Mesendoderm (in vitro differentiated cells): ENCODE measurements at regions not wholly inside any gene's neighbourhood (a gene's known extent, or its start where the extent isn't known, plus 50 kb on each side); places are given as distances from the start of the nearest gene placed in this dataset.

Experiments used
- DNase-seq: peaks from one replicate; pipeline ENCODE4 v3.0.0; 2013
- H2AK5ac ChIP-seq: 2 replicates; pipeline ENCODE4 v1.6.1; 2013; ENCODE audit warnings: low read length, inconsistent platforms
- H2BK120ac ChIP-seq: 2 replicates; pipeline ENCODE4 v1.6.1; 2013; ENCODE audit warnings: low read depth, mild to moderate bottlenecking, low read length, moderate library complexity, mixed read lengths
- H2BK15ac ChIP-seq: replicated peaks from 2 replicates; pipeline ENCODE4 v1.6.1; 2013; ENCODE audit warnings: low read depth, mild to moderate bottlenecking, moderate library complexity
- H2BK5ac ChIP-seq: 2 replicates; pipeline ENCODE4 v1.6.1; 2013; ENCODE audit warnings: low read length, inconsistent platforms
- H3K18ac ChIP-seq: 2 replicates; pipeline ENCODE4 v1.6.1; 2013; ENCODE audit warnings: mild to moderate bottlenecking, low read length, mixed read lengths
- H3K23ac ChIP-seq: one replicate; pipeline ENCODE4 v1.6.1; 2013; ENCODE audit warnings: low read length
- H3K27ac ChIP-seq: 2 replicates; pipeline ENCODE4 v1.5.1; 2013; ENCODE audit warnings: low read depth, mild to moderate bottlenecking, inconsistent platforms, low read length, moderate library complexity
- H3K27me3 ChIP-seq: 2 replicates; pipeline ENCODE4 v1.6.1; 2013; ENCODE audit warnings: low read length, control low read depth, mild to moderate bottlenecking, inconsistent platforms; ENCODE audit not compliant: insufficient read depth, poor library complexity
- H3K36me3 ChIP-seq: 2 replicates; pipeline ENCODE4 v1.6.1; 2013; ENCODE audit warnings: low read length, inconsistent platforms; ENCODE audit not compliant: control insufficient read depth, insufficient read depth
- H3K4ac ChIP-seq: one replicate; pipeline ENCODE4 v1.6.1; 2013; ENCODE audit warnings: low read depth, mild to moderate bottlenecking, low read length, moderate library complexity
- H3K4me1 ChIP-seq: 2 replicates; pipeline ENCODE4 v1.6.1; 2013; ENCODE audit warnings: low read depth, low read length, inconsistent platforms; ENCODE audit not compliant: control insufficient read depth
- H3K4me2 ChIP-seq: 2 replicates; pipeline ENCODE4 v1.6.1; 2013; ENCODE audit warnings: low read length
- H3K4me3 ChIP-seq: 2 replicates; pipeline ENCODE4 v1.5.1; 2013; ENCODE audit warnings: mild to moderate bottlenecking, low read length
- H3K56ac ChIP-seq: one replicate; pipeline ENCODE4 v1.6.1; 2013; ENCODE audit warnings: low read length
- H3K79me1 ChIP-seq: 2 replicates; pipeline ENCODE4 v1.6.1; 2013; ENCODE audit warnings: low read length, inconsistent platforms
- H3K79me2 ChIP-seq: 2 replicates; pipeline ENCODE4 v1.6.1; 2013; ENCODE audit warnings: mild to moderate bottlenecking, low read length; ENCODE audit not compliant: control insufficient read depth, insufficient read depth
- H3K9ac ChIP-seq: 2 replicates; pipeline ENCODE4 v1.6.1; 2013; ENCODE audit warnings: low read length, inconsistent platforms
- H4K5ac ChIP-seq: one replicate; pipeline ENCODE4 v1.6.1; 2013; ENCODE audit warnings: low read length
- H4K8ac ChIP-seq: one replicate; pipeline ENCODE4 v1.6.1; 2013; ENCODE audit warnings: low read depth, mild to moderate bottlenecking, control low read depth, low read length, moderate library complexity
- WGBS: extraction: QIAGEN DNeasy Blood & Tissue Kit; methylation state at CpG from one replicate; pipeline ENCODE4 v1.1.7; 2013; ENCODE audit warnings: low lambda C conversion rate, missing lambda C conversion rate; ENCODE audit not compliant: insufficient coverage; ENCODE audit errors: extremely low coverage; 5-methylcytosine and 5-hydroxymethylcytosine counted together

GRCh38 chr2:48221846-48222516 lies 92.5 kb upstream of the FOXN2 start:
- Histone ChIP-seq H3K56ac (no peak overlapping the region), H3K23ac (no peak overlapping the region), H2AK5ac (no peak overlapping the region), H4K8ac (no peak overlapping the region), H4K5ac (no peak overlapping the region), H2BK5ac (no peak overlapping the region), H2BK15ac (no peak overlapping the region), H3K27me3 (no peaks in the 10 kb centered on the region), H3K4me1 (no peaks in the 10 kb centered on the region), H3K9ac (no peak overlapping the region), H3K79me2 (no peaks in the 10 kb centered on the region), H3K36me3 (no peaks in the 10 kb centered on the region), H3K4ac (no peak overlapping the region), H3K4me2 (no peak overlapping the region), H2BK120ac (no peak overlapping the region), H3K4me3 (no peak overlapping the region), H3K18ac (no peak overlapping the region), H3K79me1 (no peaks in the 10 kb centered on the region), H3K27ac (no peak overlapping the region)
- no peak for DNase-seq
- WGBS = no CpG with 5 or more reads among the region's 4 CpGs

- Histone ChIP-seq H2BK15ac (no peak overlapping the region), H3K18ac (no peak overlapping the region), H2BK5ac (no peak overlapping the region), H3K79me1 (no peaks in the 10 kb centered on the region), H3K36me3 (no peaks in the 10 kb centered on the region), H2AK5ac (no peak overlapping the region), H3K4me3 (no peak overlapping the region), H2BK120ac (no peak overlapping the region), H3K23ac (no peak overlapping the region), H4K5ac (no peak overlapping the region), H3K79me2 (no peaks in the 10 kb centered on the region), H3K27me3 (no peaks in the 10 kb centered on the region), H4K8ac (no peak overlapping the region), H3K4me2 (no peak overlapping the region), H3K4ac (no peak overlapping the region), H3K56ac (no peak overlapping the region), H3K27ac (no peak overlapping the region), H3K4me1 (no peaks in the 10 kb centered on the region), H3K9ac (no peak overlapping the region)
- DNase-seq = no peak
- no CpG with 5 or more reads among the region's 3 CpGs for WGBS
Measured at GRCh38 chr2:48227617-48228344, 86.7 kb upstream of the FOXN2 start.

GRCh38 chr2:48228345-48228684 lies 86.2 kb upstream of the FOXN2 start:
- H3K56ac ChIP-seq = no peak overlapping the region
- no peak overlapping the region for H2BK5ac ChIP-seq
- no peak overlapping the region for H3K27ac ChIP-seq
- no peak overlapping the region for H2BK120ac ChIP-seq
- H3K79me1 ChIP-seq = no peaks in the 10 kb centered on the region
- DNase-seq = no peak
- H4K8ac ChIP-seq = no peak overlapping the region
- no peak overlapping the region for H3K4me3 ChIP-seq
- no peak overlapping the region for H3K9ac ChIP-seq
- H3K23ac ChIP-seq = no peak overlapping the region
- H3K4ac ChIP-seq = no peak overlapping the region
- H3K4me1 ChIP-seq = no peaks in the 10 kb centered on the region
- H4K5ac ChIP-seq = no peak overlapping the region
- H2AK5ac ChIP-seq = no peak overlapping the region
- no peak overlapping the region for H3K18ac ChIP-seq
- no CpG with 5 or more reads among the region's 2 CpGs for WGBS
- H3K36me3 ChIP-seq = no peaks in the 10 kb centered on the region
- H3K27me3 ChIP-seq = no peaks in the 10 kb centered on the region
- no peaks in the 10 kb centered on the region for H3K79me2 ChIP-seq
- H2BK15ac ChIP-seq = no peak overlapping the region
- H3K4me2 ChIP-seq = no peak overlapping the region

- no CpG with 5 or more reads among the region's 5 CpGs for WGBS
- Histone ChIP-seq H3K27ac (no peak overlapping the region), H3K4ac (no peak overlapping the region), H4K8ac (no peak overlapping the region), H3K4me3 (no peak overlapping the region), H3K79me2 (no peaks in the 10 kb centered on the region), H2BK120ac (no peak overlapping the region), H2BK15ac (no peak overlapping the region), H3K79me1 (no peaks in the 10 kb centered on the region), H3K36me3 (no peaks in the 10 kb centered on the region), H3K9ac (no peak overlapping the region), H3K4me2 (no peak overlapping the region), H3K27me3 (no peaks in the 10 kb centered on the region), H3K18ac (no peak overlapping the region), H4K5ac (no peak overlapping the region), H3K23ac (no peak overlapping the region), H3K56ac (no peak overlapping the region), H3K4me1 (no peaks in the 10 kb centered on the region), H2AK5ac (no peak overlapping the region), H2BK5ac (no peak overlapping the region)
- DNase-seq = no peak
Measured at GRCh38 chr2:48229063-48229462, 85.4 kb upstream of the FOXN2 start.

GRCh38 chr2:48230834-48231233 lies 83.6 kb upstream of the FOXN2 start:
- H3K56ac ChIP-seq = no peak overlapping the region
- no peak overlapping the region for H2AK5ac ChIP-seq
- no peaks in the 10 kb centered on the region for H3K36me3 ChIP-seq
- no peak overlapping the region for H4K5ac ChIP-seq
- no peak overlapping the region for H2BK120ac ChIP-seq
- no peak overlapping the region for H3K18ac ChIP-seq
- no peaks in the 10 kb centered on the region for H3K79me2 ChIP-seq
- no peaks in the 10 kb centered on the region for H3K4me1 ChIP-seq
- H3K79me1 ChIP-seq = no peaks in the 10 kb centered on the region
- H3K27me3 ChIP-seq = no peaks in the 10 kb centered on the region
- no peak overlapping the region for H2BK5ac ChIP-seq
- H4K8ac ChIP-seq = no peak overlapping the region
- H2BK15ac ChIP-seq = no peak overlapping the region
- no peak overlapping the region for H3K4ac ChIP-seq
- no peak overlapping the region for H3K9ac ChIP-seq
- H3K4me2 ChIP-seq = no peak overlapping the region
- H3K4me3 ChIP-seq = no peak overlapping the region
- DNase-seq = no peak
- no peak overlapping the region for H3K27ac ChIP-seq
- no peak overlapping the region for H3K23ac ChIP-seq
- WGBS = no CpG with 5 or more reads among the region's 3 CpGs

GRCh38 chr2:48232351-48232750 lies 82.1 kb upstream of the FOXN2 start:
- no peak overlapping the region for H4K8ac ChIP-seq
- no peak overlapping the region for H3K23ac ChIP-seq
- no peak for DNase-seq
- no peak overlapping the region for H2BK15ac ChIP-seq
- H3K27me3 ChIP-seq = no peaks in the 10 kb centered on the region
- no peaks in the 10 kb centered on the region for H3K79me1 ChIP-seq
- no peak overlapping the region for H3K27ac ChIP-seq
- H3K36me3 ChIP-seq = no peaks in the 10 kb centered on the region
- no peak overlapping the region for H2BK5ac ChIP-seq
- H2BK120ac ChIP-seq = no peak overlapping the region
- H3K4ac ChIP-seq = no peak overlapping the region
- H3K9ac ChIP-seq = no peak overlapping the region
- H3K4me1 ChIP-seq = no peaks in the 10 kb centered on the region
- no peak overlapping the region for H3K4me2 ChIP-seq
- no peak overlapping the region for H2AK5ac ChIP-seq
- no peak overlapping the region for H3K18ac ChIP-seq
- no peak overlapping the region for H3K4me3 ChIP-seq
- H4K5ac ChIP-seq = no peak overlapping the region
- H3K79me2 ChIP-seq = no peaks in the 10 kb centered on the region
- no CpG with 5 or more reads among the region's 6 CpGs for WGBS
- H3K56ac ChIP-seq = no peak overlapping the region
